Right cardiac atrium (tissue), 5 donors: ENCODE measurements at regions not wholly inside any gene's neighbourhood (a gene's known extent, or its start where the extent isn't known, plus 50 kb on each side); places are given as distances from the start of the nearest gene placed in this dataset.

Source experiments
- ATAC-seq, 2 donors: fragments of 200-7000 bp; cut with Tn5 transposase; one replicate each; pipeline versions ENCODE4 v1.8.0 to v1.9.1; 2020; ENCODE audit warnings: moderate library complexity in 2 of 2, mild to moderate bottlenecking in 1 of 2
- DNase-seq, 3 donors: peaks; one replicate each; pipeline ENCODE4 v3.0.0-alpha.2; 2020
- H3K27ac ChIP-seq: one replicate; pipeline ENCODE4 v1.5.1; 2013; ENCODE audit warnings: mild to moderate bottlenecking, low read length, control low read depth, moderate library complexity
- H3K27me3 ChIP-seq: one replicate; pipeline ENCODE4 v1.6.1; 2013; ENCODE audit not compliant: control insufficient read depth, insufficient read depth
- H3K4me1 ChIP-seq: one replicate; pipeline ENCODE4 v1.6.1; 2013; ENCODE audit warnings: low read length; ENCODE audit not compliant: control insufficient read depth, insufficient read depth
- H3K4me3 ChIP-seq: one replicate; pipeline ENCODE4 v1.5.1; 2013; ENCODE audit warnings: low read length, control low read depth
- H3K9me3 ChIP-seq: one replicate; pipeline ENCODE4 v1.6.1; 2013; ENCODE audit warnings: low read length; ENCODE audit not compliant: control insufficient read depth
- WGBS: extraction: QIAGEN DNeasy Blood & Tissue Kit; methylation state at CpG from one replicate; pipeline ENCODE4 v1.1.7; 2013; 5-methylcytosine and 5-hydroxymethylcytosine counted together
- intact Hi-C, 4 donors: fragments of 100-400 bp; cut with DNase I; formaldehyde crosslinking; loops; one replicate each; pipeline versions ENCODE4 v1.11.0 to v1.14.0; 2022 to 2023
- donor health status: healthy with polysubstance abuse.
- donor health status: DM: no; HTN: yes; CAD: no.
- donor health status: DM: no; HTN: no; CAD: no.
- donor health status: DM: no; HTN: yes; CAD: no; lungs with severe emphysema.
- donor health status: DM: yes; HTN: yes; CAD: no.

DNA sequence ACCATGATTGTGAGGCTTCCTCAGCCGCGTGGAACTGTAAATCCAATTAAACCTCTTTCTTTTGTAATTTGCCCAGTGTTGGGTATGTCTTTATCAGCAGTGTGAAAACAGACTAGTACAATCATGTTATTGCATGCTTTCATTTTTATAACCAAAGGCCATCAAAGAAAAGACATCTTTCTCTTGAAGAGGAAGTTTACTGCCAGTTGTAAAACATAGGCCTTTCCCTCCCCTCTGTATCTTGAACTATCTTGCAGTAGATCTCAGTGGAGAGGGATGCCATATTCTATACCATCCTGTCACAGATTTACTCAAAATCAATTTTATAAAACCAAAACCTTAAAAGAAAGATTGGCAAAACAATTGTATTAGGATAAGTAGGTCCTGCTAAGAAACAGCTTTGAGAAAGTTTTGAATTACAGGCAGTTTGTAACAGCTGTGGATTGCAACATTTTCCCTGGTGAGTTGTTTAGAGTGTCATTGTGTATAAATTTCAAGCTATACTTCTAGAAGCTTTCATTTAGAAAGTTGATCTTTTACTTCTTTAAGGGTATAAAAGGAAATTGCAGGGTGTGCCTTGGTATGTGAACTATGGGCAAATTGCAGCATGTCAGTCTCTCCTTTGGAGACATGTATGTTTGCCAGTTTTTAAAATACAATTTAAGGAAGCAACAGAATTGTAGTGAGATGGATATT, 128.0 kb downstream of the ATP23 start:
- DNase-seq = no peak
- Histone ChIP-seq H3K4me3 (no peak overlapping the region), H3K27ac (no peak overlapping the region), H3K27me3 (no peaks in the 10 kb centered on the region), H3K9me3 (no peaks in the 10 kb centered on the region), H3K4me1 (no peaks in the 10 kb centered on the region)
- no peak for ATAC-seq
- intact Hi-C loops = no loop called here
- WGBS = 95% methylated on average over 2 of the region's 2 CpGs

DNA sequence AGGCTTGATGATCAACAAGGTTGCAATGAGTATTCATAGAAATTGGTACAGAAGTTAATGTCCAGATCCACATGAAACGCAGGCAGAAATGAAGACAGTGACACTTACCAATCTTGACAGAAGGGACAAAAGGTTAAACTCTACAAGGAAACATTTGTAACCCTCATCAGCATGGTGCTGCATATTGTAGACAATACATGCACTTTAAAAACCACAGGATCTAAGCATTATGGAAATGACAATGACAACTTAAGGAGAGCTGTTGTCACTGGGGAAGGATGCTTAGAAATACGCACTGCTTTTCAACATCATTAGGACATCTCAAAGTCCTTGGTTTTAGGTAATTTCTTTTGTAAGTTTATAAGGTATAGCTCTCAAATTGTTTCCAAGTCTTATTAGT, 130.6 kb downstream of the ATP23 start:
- 91% methylated on average over 2 of the region's 2 CpGs for whole genome bisulfite sequencing
- H3K27me3 ChIP-seq = no peaks in the 10 kb centered on the region
- DNase-seq (no peak), ATAC-seq (no peak)
- H3K4me3 ChIP-seq = no peak overlapping the region
- no peak overlapping the region for H3K27ac ChIP-seq
- intact Hi-C loops = no loop called here
- no peaks in the 10 kb centered on the region for H3K4me1 ChIP-seq
- no peaks in the 10 kb centered on the region for H3K9me3 ChIP-seq

DNA sequence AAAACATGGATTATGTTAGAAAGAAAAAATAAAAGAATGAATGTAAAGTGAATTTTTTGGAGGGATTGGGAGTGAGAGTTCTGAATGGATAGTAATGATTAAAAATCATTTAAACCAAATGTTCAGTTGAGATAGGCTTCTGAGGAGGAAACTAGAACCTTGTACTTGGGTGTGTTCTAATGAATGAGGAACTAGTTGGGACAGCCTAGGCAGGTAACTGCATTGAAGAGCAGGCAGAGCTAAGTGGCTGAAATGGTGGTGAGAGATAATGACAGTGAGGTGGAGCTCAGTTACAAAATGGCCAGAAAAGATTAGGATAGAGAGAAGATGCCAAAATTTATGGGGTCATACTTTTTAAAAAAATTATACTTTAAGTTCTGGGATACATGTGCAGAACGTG, 132.9 kb downstream of the ATP23 start:
- intact Hi-C loops = no loop called here
- Histone ChIP-seq H3K4me3 (no peak overlapping the region), H3K27ac (no peak overlapping the region), H3K4me1 (no peaks in the 10 kb centered on the region), H3K27me3 (no peaks in the 10 kb centered on the region), H3K9me3 (no peaks in the 10 kb centered on the region)
- DNase-seq = no peak
- 97% methylated on average over 1 of the region's 1 CpG for WGBS
- ATAC-seq = no peak

DNA sequence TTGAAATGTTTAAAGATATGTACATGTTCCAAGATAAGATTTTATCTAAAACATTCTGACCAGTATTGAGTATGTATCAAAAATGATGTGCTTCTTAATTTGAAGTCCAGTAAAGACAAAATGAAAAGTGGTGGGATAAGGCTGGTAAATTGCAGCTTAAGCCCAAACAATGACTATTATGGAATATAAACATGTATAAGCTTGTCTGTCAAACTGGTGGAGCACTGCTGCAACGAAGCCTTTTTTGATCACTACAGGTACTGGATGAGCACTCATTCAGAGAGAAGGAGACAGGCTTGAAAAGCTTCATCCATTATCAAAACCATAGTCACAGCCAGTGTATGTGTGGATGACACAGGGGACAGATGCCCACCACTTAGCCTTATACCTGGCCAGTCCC, 138.4 kb downstream of the ATP23 start:
- ATAC-seq = no peak
- 78% methylated on average over 1 of the region's 1 CpG for whole genome bisulfite sequencing
- Histone ChIP-seq H3K27ac (no peak overlapping the region), H3K27me3 (no peaks in the 10 kb centered on the region), H3K4me1 (no peaks in the 10 kb centered on the region), H3K9me3 (no peaks in the 10 kb centered on the region), H3K4me3 (no peak overlapping the region)
- no peak for DNase-seq
- intact Hi-C loops = no loop called here

DNA sequence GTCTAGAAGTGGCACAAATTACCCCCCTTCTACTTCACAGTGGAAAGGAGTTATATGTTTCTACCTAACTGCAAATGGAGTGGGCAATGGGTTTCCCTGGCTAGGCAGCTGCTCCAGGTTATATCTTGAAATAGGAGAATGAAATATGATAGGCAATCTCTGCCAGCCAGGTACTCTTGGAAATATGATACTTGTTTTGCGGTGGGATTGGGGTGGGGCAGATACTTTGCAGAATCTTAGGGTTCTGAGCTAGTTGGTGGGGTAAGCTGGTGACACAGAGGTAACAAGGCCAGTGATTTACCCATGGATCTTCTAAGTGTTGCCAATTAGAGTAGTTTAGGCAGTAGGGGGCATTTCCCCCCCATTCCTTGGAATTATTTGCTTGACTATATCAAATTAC, 140.1 kb downstream of the ATP23 start:
- 0% methylated on average over 1 of the region's 1 CpG for WGBS
- ATAC-seq (no peak), DNase-seq (no peak)
- no peak overlapping the region for H3K27ac ChIP-seq
- no peak overlapping the region for H3K4me3 ChIP-seq
- no peaks in the 10 kb centered on the region for H3K9me3 ChIP-seq
- intact Hi-C loops = no loop called here
- H3K4me1 ChIP-seq = no peaks in the 10 kb centered on the region
- H3K27me3 ChIP-seq = no peaks in the 10 kb centered on the region

DNA sequence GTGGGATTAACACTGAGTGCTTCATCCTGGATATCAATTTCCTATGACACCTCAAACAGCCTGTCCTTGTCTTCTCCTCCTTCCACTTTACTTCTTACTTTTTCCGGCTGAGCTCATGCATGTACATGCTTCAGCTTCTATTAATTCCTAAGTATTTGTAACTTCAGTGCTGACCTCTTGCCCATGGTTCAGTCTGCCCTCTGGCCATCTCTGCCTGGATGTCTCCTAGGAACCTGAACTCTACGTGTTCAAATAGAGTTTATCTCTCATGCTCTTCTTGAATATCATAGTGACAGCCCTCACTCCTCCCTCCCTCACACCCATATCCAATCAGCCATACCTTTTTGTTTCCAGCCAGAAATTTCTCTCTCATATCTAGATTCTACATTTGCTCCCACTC, 141.6 kb downstream of the ATP23 start:
- ATAC-seq (no peak), DNase-seq (no peak)
- H3K27me3 ChIP-seq = no peaks in the 10 kb centered on the region
- H3K4me1 ChIP-seq = no peaks in the 10 kb centered on the region
- intact Hi-C loops = no loop called here
- H3K27ac ChIP-seq = no peak overlapping the region
- WGBS = 52% methylated on average over 2 of the region's 2 CpGs
- H3K9me3 ChIP-seq = no peaks in the 10 kb centered on the region
- H3K4me3 ChIP-seq = no peak overlapping the region

DNA sequence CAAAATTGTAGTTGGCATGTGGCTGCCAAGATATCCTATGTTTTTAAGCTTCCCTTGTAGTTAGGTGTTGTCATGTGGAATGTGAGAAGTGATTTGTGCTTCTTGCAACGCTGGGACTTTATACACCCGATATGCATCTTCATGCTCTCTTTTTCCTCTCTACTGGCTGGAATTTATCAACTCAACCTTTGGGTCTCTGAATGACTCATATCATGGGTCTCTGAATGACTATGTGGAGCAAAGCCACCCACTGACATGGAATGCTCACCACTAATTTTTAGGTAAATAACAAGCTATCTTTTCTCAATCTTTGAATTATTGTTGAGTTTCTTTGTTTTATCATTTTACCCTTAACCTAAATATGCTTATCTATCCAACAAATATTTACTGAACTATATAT, 144.6 kb downstream of the ATP23 start:
- ATAC-seq (no peak), DNase-seq (no peak)
- intact Hi-C loops = no loop called here
- Histone ChIP-seq H3K27me3 (no peaks in the 10 kb centered on the region), H3K4me3 (no peak overlapping the region), H3K4me1 (no peaks in the 10 kb centered on the region), H3K27ac (no peak overlapping the region), H3K9me3 (no peaks in the 10 kb centered on the region)
- WGBS = 52% methylated on average over 2 of the region's 2 CpGs

DNA sequence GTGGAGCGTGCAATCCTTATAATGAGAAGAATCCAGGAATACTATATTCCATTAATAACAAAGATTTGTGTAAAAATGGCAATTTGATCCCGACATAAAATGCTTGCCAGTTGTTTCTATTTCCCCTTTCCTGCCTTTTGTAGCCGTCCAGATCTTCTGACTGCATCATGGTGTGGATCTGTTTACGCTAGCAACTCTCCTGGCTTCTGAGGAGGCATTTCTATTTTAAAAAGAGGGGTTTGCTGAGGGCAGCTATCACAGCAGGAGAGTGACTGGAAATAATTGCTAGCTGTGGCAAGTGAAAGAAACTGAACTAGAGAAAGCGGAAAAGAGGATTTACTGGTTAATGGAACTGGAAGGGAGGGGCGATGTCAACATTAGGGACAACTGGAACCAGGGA, 145.6 kb downstream of the ATP23 start:
- H3K27me3 ChIP-seq = no peaks in the 10 kb centered on the region
- H3K27ac ChIP-seq = no peak overlapping the region
- intact Hi-C loops = no loop called here
- DNase-seq (no peak), ATAC-seq (peak in 1 of 2 donors; percentile 59)
- no peak overlapping the region for H3K4me3 ChIP-seq
- 83% methylated on average over 6 of the region's 6 CpGs for WGBS
- no peaks in the 10 kb centered on the region for H3K9me3 ChIP-seq
- no peaks in the 10 kb centered on the region for H3K4me1 ChIP-seq

DNA sequence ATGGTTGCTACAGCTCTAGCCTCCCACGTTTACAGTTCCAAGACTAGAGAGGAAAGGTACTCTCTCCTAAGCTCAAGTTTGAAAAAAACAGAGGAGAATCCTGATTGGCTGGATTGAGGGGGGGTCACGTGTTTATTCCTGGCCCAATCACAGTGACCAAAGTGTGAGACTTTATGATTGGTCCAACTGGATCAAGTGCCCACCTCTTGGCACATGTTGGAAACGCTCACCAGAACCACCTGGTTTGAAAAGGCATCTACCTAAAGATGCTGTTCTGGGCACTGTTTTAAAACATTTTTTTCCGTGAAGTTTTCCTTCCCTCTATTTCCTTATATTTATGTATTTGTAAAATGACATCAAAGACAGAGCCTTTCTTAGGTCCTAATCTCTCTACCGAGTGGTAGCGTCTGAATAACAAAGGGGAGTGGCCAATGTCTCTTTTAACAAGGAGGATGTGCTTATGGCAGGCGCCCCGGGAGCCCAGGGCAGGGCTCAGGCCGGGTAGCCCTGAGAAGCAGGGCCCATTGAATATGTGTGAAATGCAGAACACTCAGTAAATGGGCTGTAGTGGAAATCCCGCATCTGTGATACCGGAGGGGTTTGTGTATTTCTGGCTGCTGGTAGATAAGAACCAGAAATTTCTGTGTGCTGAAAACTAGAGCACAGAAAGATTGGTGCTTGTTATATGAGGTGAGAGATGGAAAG, 146.2 kb downstream of the ATP23 start:
- DNase-seq (no peak), ATAC-seq (peak in 1 of 2 donors; percentile 25)
- no peak overlapping the region for H3K4me3 ChIP-seq
- WGBS = 49% methylated on average over 11 of the region's 11 CpGs
- H3K27me3 ChIP-seq = no peaks in the 10 kb centered on the region
- intact Hi-C loops = no loop called here
- H3K27ac ChIP-seq = no peak overlapping the region
- H3K4me1 ChIP-seq = no peaks in the 10 kb centered on the region
- no peaks in the 10 kb centered on the region for H3K9me3 ChIP-seq

DNA sequence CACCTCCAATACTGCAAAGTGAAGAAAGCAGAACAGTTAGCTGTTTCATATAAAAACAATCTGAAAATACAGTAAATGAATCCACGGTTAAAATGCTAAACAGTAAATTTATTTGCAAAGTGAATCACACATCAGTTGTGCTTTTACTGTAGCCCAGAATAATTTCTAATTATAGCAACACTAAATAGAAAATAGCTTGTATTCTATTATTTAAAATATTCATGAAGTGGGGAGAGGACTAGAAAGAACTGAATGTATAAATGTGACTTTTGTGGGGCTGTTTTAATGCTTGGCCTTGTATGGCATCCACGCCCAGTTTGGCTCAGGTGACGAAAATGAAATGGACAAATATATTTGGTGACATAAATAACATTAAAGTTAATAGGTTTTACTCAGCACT, 148.2 kb downstream of the ATP23 start:
- no peak for DNase-seq
- Histone ChIP-seq H3K9me3 (no peaks in the 10 kb centered on the region), H3K27ac (no peak overlapping the region), H3K27me3 (no peaks in the 10 kb centered on the region), H3K4me3 (no peak overlapping the region), H3K4me1 (peaks cover 4% of the 10 kb centered on the region)
- no peak for ATAC-seq
- intact Hi-C loops = no loop called here
- 57% methylated on average over 3 of the region's 3 CpGs for WGBS

DNA sequence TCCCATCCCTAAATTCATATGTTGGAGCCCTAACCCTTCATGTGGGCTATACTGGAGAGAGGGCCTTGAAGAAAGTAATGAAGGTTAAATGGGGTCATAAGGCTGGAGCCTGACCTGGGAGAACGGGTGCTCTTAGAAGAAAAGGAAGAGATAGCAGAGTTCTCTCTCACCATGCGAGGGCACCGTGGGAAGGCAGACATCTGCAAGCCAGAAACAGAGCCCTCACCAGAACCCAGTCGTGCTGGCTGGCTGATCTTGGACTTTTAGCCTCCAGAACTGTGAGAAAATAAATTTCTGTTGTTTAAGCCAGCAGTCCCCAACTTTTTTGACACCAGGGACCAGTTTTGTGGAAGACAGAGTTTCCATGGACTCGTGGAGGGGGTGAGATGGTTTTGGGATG, 149.3 kb downstream of the ATP23 start:
- ATAC-seq = no peak
- intact Hi-C loops = no loop called here
- 80% methylated on average over 5 of the region's 5 CpGs for WGBS

More for the DNA sequence above, 149.3 kb downstream of the ATP23 start:
- no peaks in the 10 kb centered on the region for H3K27me3 ChIP-seq
- H3K4me1 ChIP-seq = peaks cover 4% of the 10 kb centered on the region
- no peak overlapping the region for H3K4me3 ChIP-seq
- no peaks in the 10 kb centered on the region for H3K9me3 ChIP-seq
- no peak for DNase-seq
- H3K27ac ChIP-seq = no peak overlapping the region
